Activated CD8-positive, alpha-beta memory T cell treated with anti-CD3 and anti-CD28 coated beads, Interleukin-2, amount 10 ng/mL, durations not matched to agents 7 days and 5 days (primary cell): ENCODE measurements at regions not wholly inside any gene's neighbourhood (a gene's known extent, or its start where the extent isn't known, plus 50 kb on each side); places are given as distances from the start of the nearest gene placed in this dataset.
"Not testable (repeated sequence)": the region's sequence is repeated elsewhere in the genome, so short reads cannot be mapped to it uniquely, and the experiment has no call there.

Experiments used
- ATAC-seq: fragments of 150-1000 bp; cut with Tn5 transposase; one replicate; pipeline ENCODE4 v1.10.0; 2021; ENCODE audit warnings: moderate library complexity
- CTCF ChIA-PET: fragments of 350-600 bp; sonication (Branson Sonifier 250); formaldehyde crosslinking; loops from one replicate; lab custom pipeline; 2021; ENCODE audit warnings: antibody characterized with exemption; lab: Charles Lee
- DNase-seq: peaks from one replicate; pipeline ENCODE4 v3.0.0-alpha.2; 2020
- H3K27ac Mint-ChIP-seq: one replicate; pipeline ENCODE4 v1.8.0; 2021; ENCODE audit warnings: mild to moderate bottlenecking, mixed read lengths
- H3K27me3 Mint-ChIP-seq: one replicate; pipeline ENCODE4 v1.8.0; 2021; ENCODE audit warnings: mixed read lengths
- H3K36me3 Mint-ChIP-seq: one replicate; pipeline ENCODE4 v1.8.0; 2021; ENCODE audit warnings: mild to moderate bottlenecking, mixed read lengths
- H3K4me1 Mint-ChIP-seq: one replicate; pipeline ENCODE4 v1.8.0; 2021; ENCODE audit warnings: mixed read lengths
- H3K4me3 Mint-ChIP-seq: one replicate; pipeline ENCODE4 v1.8.0; 2021; ENCODE audit warnings: mild to moderate bottlenecking, moderate library complexity, mixed read lengths
- H3K9me3 Mint-ChIP-seq: one replicate; pipeline ENCODE4 v1.8.0; 2022; ENCODE audit warnings: low read depth, mixed read lengths

DNA sequence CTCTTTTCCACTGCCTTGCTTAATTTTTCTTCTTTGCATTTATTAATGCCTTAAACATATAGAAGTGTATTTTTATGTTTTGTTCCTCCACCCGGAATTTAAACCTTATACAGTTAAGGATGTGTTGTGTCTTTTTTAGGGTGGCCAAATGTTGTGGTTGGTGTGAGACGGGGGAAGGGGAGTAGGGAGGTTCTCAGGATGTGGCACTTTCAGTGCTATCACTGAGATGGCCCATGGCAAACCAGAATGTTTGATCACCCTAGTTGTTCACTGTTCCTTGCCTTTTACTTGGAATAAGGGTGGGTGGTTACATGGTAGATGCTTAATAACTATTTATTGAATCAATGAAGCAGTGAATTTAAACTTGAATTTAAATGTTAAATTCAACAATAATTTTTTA, 216.0 kb upstream of the SLITRK1 start:
- Mint-ChIP-seq H3K4me1 (no peaks in the 10 kb centered on the region), H3K27ac (no peak overlapping the region), H3K36me3 (no peaks in the 10 kb centered on the region), H3K27me3 (no peaks in the 10 kb centered on the region), H3K4me3 (no peak overlapping the region), H3K9me3 (no peaks in the 10 kb centered on the region)
- CTCF ChIA-PET = no interaction called here
- ATAC-seq (no peak), DNase-seq (no peak)

DNA sequence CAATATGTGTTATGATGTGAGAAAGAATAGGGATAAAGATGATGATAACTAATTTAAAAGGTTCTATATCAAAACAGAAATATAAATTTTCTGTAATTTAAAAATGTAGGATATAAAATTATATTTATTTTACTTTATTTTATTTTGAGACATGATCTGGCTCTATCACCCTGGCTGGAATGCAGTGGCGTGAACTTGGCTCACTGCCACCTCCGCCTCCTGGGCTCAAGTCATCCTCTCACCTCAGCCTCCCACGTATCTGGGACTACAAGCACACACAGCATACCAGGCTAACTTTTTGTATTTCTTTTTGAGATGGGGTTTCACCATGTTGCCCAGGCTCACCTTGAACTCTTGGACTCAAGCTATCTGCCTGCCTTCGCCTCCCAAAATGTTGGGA, 214.9 kb upstream of the SLITRK1 start:
- ATAC-seq (no peak), DNase-seq (no peak)
- Mint-ChIP-seq H3K36me3 (no peaks in the 10 kb centered on the region), H3K27me3 (no peaks in the 10 kb centered on the region), H3K27ac (no peak overlapping the region), H3K4me1 (no peaks in the 10 kb centered on the region), H3K9me3 (no peaks in the 10 kb centered on the region), H3K4me3 (no peak overlapping the region)
- CTCF ChIA-PET = no interaction called here

DNA sequence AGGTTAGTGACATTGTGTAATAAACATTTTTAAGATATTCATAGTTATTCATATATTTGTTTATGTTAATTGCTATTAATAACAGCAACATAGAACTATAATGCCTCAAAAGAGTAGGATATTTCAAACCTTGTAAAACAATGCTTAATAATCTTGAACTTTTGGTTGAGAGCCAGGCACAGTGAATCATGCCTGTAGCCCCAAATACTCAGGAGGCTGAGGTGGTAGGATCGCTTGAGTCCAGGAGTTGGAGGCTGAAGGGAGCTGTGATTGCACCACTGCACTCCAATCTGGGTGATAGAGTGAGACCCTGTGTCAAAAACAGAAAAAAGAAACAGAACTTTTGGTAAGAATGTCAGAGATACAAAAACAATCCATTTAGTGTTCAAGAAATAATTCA, 213.9 kb upstream of the SLITRK1 start:
- no peaks in the 10 kb centered on the region for H3K27me3 Mint-ChIP-seq
- ATAC-seq (no peak), DNase-seq (no peak)
- no peaks in the 10 kb centered on the region for H3K4me1 Mint-ChIP-seq
- no peaks in the 10 kb centered on the region for H3K36me3 Mint-ChIP-seq
- peaks cover 3% of the 10 kb centered on the region for H3K9me3 Mint-ChIP-seq
- CTCF ChIA-PET = no interaction called here
- no peak overlapping the region for H3K27ac Mint-ChIP-seq
- H3K4me3 Mint-ChIP-seq = no peak overlapping the region

DNA sequence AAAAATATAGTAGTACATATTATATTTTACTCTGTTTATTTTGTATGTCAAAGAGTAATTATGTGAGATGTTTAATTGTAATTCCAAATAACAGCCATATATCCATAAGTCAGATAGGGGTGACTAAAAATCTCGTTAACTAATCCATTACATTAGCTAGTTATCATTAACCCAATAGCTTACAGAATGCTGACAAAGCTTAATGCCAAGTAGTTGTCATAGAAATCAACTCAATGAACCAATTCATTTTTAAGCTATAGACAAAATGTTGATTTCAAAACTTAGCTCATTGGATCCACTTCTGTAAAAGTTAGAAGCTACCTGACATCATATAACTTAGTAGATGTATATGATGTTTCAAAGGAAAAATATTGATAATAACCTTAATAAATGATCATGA, 206.7 kb upstream of the SLITRK1 start:
- ATAC-seq (no peak), DNase-seq (no peak)
- CTCF ChIA-PET = no interaction called here
- Mint-ChIP-seq H3K9me3 (peaks cover 3% of the 10 kb centered on the region), H3K4me1 (no peaks in the 10 kb centered on the region), H3K4me3 (no peak overlapping the region), H3K27me3 (no peaks in the 10 kb centered on the region), H3K36me3 (no peaks in the 10 kb centered on the region), H3K27ac (no peak overlapping the region)

DNA sequence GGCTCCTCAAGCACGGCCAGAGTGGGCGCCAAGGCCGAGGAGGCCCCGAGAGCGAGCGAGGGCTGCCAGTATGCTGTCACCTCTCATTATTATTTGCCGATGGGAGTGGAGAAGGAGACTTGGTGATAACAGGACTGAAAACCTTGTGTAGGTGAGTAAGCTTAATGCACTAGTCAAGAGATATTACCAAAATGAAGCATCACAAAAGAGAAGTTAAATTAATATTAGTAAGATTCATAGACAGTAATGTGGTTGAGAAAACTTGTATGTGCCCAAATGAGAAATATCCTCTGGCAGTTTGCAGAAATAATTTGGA, 204.5 kb upstream of the SLITRK1 start:
- peaks cover 2% of the 10 kb centered on the region for H3K9me3 Mint-ChIP-seq
- no peaks in the 10 kb centered on the region for H3K36me3 Mint-ChIP-seq
- H3K4me1 Mint-ChIP-seq = no peaks in the 10 kb centered on the region
- CTCF ChIA-PET = no interaction called here
- no peak for ATAC-seq
- H3K27me3 Mint-ChIP-seq = no peaks in the 10 kb centered on the region
- no peak for DNase-seq
- H3K4me3 Mint-ChIP-seq = no peak overlapping the region
- H3K27ac Mint-ChIP-seq = no peak overlapping the region

DNA sequence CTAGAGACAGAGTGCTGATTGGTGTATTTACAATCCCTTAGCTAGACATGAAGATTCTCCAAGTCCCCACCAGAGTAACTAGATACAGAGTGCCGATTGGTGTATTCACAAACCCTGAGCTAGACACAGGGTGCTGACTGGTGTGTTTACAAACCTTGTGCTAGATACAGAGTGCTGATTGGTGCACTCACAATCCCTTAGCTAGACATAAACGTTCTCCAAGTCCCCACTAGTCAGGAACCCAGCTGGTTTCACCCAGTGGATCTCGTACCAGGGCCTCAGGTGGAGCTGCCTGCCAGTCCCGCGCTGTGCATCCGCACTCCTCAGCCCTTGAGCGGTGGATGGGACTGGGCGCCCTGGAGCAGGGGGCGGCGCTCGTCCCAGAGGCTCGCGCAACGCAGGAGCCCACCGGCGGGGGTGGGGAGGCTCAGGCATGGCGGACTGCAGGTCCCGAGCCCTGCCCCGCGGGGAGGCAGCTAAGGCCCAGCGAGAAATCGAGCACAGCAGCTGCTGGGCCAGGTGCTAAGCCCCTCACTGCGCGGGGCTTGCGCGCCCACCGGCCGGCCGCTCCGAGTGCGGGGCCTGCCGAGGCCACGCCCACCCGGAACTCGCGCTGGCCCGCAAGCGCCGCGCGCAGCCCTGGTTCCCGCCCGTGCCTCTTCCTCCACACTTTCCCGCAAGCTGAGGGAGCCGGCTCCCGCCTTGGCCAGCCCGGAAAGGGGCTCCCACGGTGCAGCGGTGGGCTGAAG, 204.0 kb upstream of the SLITRK1 start:
- peak; percentile 42 for ATAC-seq
- H3K36me3 Mint-ChIP-seq, CTCF ChIA-PET, H3K27ac Mint-ChIP-seq, DNase-seq, H3K27me3 Mint-ChIP-seq, H3K4me3 Mint-ChIP-seq, H3K9me3 Mint-ChIP-seq, H3K4me1 Mint-ChIP-seq: not testable (repeated sequence)

DNA sequence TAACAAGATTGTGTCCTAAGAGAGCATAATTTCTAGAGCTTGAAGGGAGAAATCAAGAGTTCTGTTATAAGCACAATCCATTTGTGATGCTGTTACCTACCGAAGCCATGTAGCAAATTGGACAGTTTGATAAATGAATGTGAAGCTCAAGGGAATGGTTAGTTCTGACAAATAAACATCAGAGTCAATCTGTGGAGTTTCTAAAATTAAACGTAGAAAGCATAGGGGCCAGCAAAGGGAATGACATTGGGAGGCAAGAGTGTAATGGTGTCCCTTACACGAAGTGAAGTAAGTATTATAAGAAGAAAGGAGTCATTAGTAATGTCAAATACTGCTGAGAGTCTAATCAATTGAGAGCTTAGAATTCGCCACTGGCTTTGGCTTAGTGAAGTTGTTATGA, 200.2 kb upstream of the SLITRK1 start:
- Mint-ChIP-seq H3K27ac (no peak overlapping the region), H3K9me3 (no peaks in the 10 kb centered on the region)
- no peak for ATAC-seq

DNA sequence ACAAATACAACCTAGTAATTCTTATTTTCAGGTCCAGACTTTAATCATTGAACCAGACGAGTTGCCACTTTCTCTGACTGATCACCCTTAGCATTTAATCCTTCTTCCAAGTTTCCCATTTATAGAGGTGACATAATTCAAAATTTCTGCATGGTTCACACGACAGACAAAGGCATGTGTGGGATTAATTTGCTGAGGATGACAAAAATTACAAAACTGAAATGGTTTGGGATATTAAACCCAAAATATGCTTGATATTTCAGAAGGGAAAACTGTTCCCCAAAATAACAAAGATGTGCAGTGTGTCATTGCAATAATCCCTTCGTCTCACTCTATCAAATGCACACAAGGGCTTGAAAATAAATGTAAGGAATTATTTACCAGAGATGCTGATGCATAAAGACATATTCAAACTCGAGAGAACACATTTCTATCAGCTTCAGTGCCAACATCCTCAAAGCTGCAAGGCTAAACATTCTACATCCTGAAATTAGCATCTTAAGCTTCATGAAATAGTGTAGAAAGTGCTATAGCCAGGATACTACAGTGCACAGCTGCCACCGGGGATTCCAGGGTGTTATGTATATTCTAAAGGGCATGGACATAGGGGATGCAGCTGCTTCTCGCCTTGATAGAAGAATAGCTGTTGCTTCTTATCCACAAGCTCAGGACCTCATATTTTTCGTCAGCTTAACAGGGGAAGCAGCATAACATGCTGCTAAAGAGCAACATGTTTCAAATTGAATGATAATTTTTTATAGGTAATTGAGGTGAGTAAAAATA, 198.7 kb upstream of the SLITRK1 start:
- Mint-ChIP-seq H3K9me3 (no peaks in the 10 kb centered on the region), H3K4me1 (no peaks in the 10 kb centered on the region), H3K27ac (no peak overlapping the region), H3K27me3 (no peaks in the 10 kb centered on the region), H3K36me3 (no peaks in the 10 kb centered on the region), H3K4me3 (no peak overlapping the region)
- no peak for DNase-seq
- no peak for ATAC-seq
- CTCF ChIA-PET = no interaction called here

More for the DNA sequence above, 200.2 kb upstream of the SLITRK1 start:
- no peak overlapping the region for H3K4me3 Mint-ChIP-seq
- no peaks in the 10 kb centered on the region for H3K36me3 Mint-ChIP-seq
- no peak for DNase-seq
- H3K27me3 Mint-ChIP-seq = no peaks in the 10 kb centered on the region
- CTCF ChIA-PET = no interaction called here
- no peaks in the 10 kb centered on the region for H3K4me1 Mint-ChIP-seq

DNA sequence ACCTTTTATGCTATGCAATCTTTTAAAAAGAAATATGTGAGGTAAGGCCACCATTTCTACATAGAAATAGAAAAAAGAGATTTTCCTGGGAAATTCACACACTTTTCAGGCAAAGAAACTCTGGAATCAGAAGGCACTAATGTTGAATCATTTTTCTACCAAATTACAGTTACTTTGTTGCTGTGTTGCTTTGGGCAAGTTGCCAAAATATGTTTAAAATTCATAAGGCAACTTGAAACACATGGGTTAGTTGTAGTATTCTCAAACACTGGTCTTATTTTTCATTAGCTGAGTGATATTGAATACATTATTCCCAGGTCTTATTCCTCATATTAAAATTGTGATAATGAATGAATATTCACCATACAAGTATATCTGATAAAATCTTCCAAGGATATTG, 195.0 kb upstream of the SLITRK1 start:
- Mint-ChIP-seq H3K9me3 (no peaks in the 10 kb centered on the region), H3K4me3 (no peak overlapping the region), H3K27me3 (no peaks in the 10 kb centered on the region), H3K27ac (no peak overlapping the region), H3K36me3 (no peaks in the 10 kb centered on the region), H3K4me1 (no peaks in the 10 kb centered on the region)
- CTCF ChIA-PET = no interaction called here
- DNase-seq (no peak), ATAC-seq (no peak)

DNA sequence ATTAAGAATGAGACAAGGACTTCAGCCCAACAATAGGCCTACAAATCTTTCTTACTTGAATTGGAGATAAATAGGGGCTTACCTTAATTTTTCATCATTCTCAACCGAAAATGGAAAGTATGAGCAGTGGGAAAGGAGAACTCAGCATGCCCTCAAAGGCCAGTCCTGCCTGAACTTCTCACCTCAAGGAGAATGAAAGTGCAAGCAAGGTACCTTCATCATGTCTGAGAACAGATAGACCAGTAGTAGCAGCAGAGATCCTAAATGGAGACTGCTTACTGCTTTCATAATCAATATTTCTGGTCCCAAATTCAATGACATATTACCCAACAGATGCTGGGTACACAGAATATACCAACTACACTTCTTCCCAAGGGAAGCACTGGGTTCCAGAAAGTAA, 194.0 kb upstream of the SLITRK1 start:
- no peaks in the 10 kb centered on the region for H3K36me3 Mint-ChIP-seq
- ATAC-seq (no peak), DNase-seq (no peak)
- H3K9me3 Mint-ChIP-seq = no peaks in the 10 kb centered on the region
- H3K27me3 Mint-ChIP-seq = no peaks in the 10 kb centered on the region
- no peak overlapping the region for H3K27ac Mint-ChIP-seq
- no peaks in the 10 kb centered on the region for H3K4me1 Mint-ChIP-seq
- CTCF ChIA-PET = no interaction called here
- no peak overlapping the region for H3K4me3 Mint-ChIP-seq

DNA sequence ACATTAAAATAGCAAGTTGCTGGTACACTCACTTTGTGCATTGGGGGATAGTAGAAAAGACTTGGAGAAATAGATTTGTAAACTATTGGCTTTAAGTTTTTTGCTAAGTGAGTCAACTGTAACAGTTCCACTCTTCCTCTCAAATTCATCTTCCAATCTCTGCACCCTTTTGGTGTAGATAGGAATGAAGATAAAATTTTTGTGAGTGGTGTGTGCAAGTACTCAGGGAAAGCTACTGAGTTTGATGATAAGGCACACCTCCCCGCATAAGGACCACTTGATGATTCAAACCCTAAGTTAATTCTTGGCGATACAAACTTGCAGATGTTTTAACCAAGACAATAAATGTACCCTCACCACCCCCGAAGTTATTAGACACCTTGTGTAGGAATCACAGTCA, 168.3 kb upstream of the SLITRK1 start:
- Mint-ChIP-seq H3K27ac (no peak overlapping the region), H3K36me3 (no peaks in the 10 kb centered on the region), H3K4me3 (no peak overlapping the region), H3K27me3 (no peaks in the 10 kb centered on the region), H3K9me3 (no peaks in the 10 kb centered on the region), H3K4me1 (no peaks in the 10 kb centered on the region)
- CTCF ChIA-PET = no interaction called here
- no peak for DNase-seq
- ATAC-seq = no peak

DNA sequence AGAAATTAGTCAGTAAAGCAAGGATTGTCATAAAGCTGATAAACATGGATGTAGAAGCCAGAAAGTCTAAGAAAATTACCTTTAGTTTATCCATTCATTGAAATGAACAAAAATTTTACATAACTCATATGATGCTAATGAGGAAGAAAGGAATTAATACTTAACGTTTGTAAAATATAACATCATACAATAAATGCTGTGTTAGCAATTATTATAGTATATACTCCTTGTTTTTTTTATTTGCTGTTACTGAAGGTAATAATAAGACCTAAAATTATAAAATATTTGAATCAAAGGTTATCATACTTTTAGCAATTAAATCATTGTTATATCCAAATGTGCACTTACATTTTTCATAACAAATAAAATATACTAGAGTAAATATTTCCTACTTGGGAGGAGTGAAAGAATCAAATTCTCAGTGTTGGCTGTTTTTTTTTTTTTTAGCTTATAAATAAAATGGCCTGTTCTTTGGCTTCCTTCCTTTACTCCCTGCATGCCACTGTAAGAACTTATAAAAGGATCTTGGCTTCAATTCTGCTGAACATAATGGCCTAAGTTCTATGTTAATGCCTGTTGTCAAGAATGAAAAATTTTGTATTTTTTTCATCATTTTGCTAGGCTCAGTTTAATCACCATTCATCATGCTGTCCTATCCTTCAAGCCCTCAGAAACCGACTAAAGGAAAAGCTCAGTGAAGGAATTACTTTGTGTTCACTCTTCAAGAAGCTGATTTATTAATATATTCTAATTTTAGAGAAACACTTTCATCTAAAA, 167.4 kb upstream of the SLITRK1 start:
- Mint-ChIP-seq H3K27ac (no peak overlapping the region), H3K4me1 (no peaks in the 10 kb centered on the region), H3K27me3 (no peaks in the 10 kb centered on the region), H3K4me3 (no peak overlapping the region), H3K36me3 (no peaks in the 10 kb centered on the region), H3K9me3 (no peaks in the 10 kb centered on the region)
- DNase-seq (no peak), ATAC-seq (no peak)
- CTCF ChIA-PET = no interaction called here

DNA sequence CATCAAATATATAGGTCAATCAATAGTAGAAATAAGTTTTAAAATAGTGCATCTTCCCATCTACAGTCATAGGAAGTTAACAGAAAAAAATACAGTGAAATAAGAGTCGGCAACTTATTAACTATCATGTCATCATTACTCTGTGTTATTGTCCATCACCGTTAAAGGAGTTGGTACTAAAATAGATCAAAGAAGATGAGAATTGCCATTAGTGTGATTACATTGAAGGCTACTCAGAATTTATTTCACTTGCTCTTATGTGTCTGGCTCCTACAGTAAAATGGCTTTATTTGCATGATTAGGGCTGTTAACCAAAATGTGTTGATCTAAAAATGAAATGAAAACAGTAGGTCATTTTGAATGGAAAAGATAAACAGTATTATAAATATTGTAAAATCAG, 162.5 kb upstream of the SLITRK1 start:
- CTCF ChIA-PET = no interaction called here
- H3K27me3 Mint-ChIP-seq = no peaks in the 10 kb centered on the region
- no peak for DNase-seq
- H3K4me3 Mint-ChIP-seq = no peak overlapping the region
- no peaks in the 10 kb centered on the region for H3K9me3 Mint-ChIP-seq
- no peak for ATAC-seq
- no peaks in the 10 kb centered on the region for H3K4me1 Mint-ChIP-seq
- H3K27ac Mint-ChIP-seq = no peak overlapping the region
- H3K36me3 Mint-ChIP-seq = no peaks in the 10 kb centered on the region

DNA sequence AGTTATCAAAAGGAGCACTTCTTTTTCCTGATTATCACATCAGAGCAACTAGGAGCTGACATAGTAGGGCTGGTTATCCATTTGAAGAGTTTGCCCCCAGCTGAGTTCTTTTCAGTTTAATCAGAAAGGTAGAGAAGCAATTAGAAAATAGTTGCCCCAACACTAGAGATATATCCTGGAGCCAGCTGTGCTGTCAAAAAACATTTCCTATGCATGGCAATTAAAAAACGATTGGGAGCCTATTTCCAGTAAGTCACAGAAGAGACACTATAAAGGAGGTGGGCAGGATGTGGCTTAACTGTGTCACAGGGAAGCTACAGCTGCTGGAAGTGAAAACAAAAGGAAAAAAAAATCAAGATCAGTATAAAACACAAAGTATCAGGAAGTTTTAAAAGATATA, 155.7 kb upstream of the SLITRK1 start:
- DNase-seq = no peak
- peak; percentile 49 for ATAC-seq
- CTCF ChIA-PET = no interaction called here
- Mint-ChIP-seq H3K27ac (no peak overlapping the region), H3K4me1 (peaks cover 6% of the 10 kb centered on the region), H3K36me3 (no peaks in the 10 kb centered on the region), H3K9me3 (no peaks in the 10 kb centered on the region), H3K4me3 (no peak overlapping the region), H3K27me3 (no peaks in the 10 kb centered on the region)
